Bronchial epithelial cell (primary cell): ENCODE measurements at regions not wholly inside any gene's neighbourhood (a gene's known extent, or its start where the extent isn't known, plus 50 kb on each side); places are given as distances from the start of the nearest gene placed in this dataset.
A peak's percentile ranks its signal among the peaks of the same experiment; 100 is the strongest.

Experiments used
- DNase-seq: peaks from one replicate; pipeline ENCODE4 v3.0.0-alpha.2; 2010; ENCODE audit warnings: low read depth
- FAIRE-seq: peaks from 2 replicates; lab custom pipeline; 2011; peaks lifted over from hg19 to GRCh38; lab: Jason Lieb, UNC
- H3K27me3 ChIP-seq: 2 replicates; pipeline ENCODE4 v1.5.1; 2011; ENCODE audit warnings: low read length; ENCODE audit not compliant: control insufficient read depth, insufficient read depth
- H3K36me3 ChIP-seq: 2 replicates; pipeline ENCODE4 v1.5.1; 2011; ENCODE audit warnings: low read length; ENCODE audit not compliant: control insufficient read depth, insufficient read depth
- H3K4me3 ChIP-seq: 2 replicates; pipeline ENCODE4 v1.5.1; 2011; ENCODE audit warnings: mild to moderate bottlenecking, low read depth, low read length, control low read depth
- CTCF ChIP-seq: IDR thresholded peaks from 2 replicates; pipeline ENCODE4 v1.5.1; 2011; ENCODE audit warnings: mild to moderate bottlenecking, moderate library complexity, low read length, control low read depth, inconsistent platforms; ENCODE audit not compliant: insufficient read depth, severe bottlenecking

- no peaks in the 10 kb centered on the region for H3K36me3 ChIP-seq
- no peak for DNase-seq
- no peaks in the 10 kb centered on the region for H3K27me3 ChIP-seq
- no peak overlapping the region for H3K4me3 ChIP-seq
- no peak for TF ChIP-seq CTCF
- no peak for FAIRE-seq
These were observed 365.7 kb upstream of the CA10 start for GRCh38 chr17:52524096-52524637.

- Histone ChIP-seq H3K27me3 (no peaks in the 10 kb centered on the region), H3K36me3 (no peaks in the 10 kb centered on the region), H3K4me3 (no peak overlapping the region)
- no peak for FAIRE-seq
- DNase-seq: no peak
- TF ChIP-seq CTCF: no peak
These were observed 358.7 kb upstream of the CA10 start for GRCh38 chr17:52517176-52517575.

- no peaks in the 10 kb centered on the region for H3K36me3 ChIP-seq
- no peak for FAIRE-seq
- TF ChIP-seq CTCF: no peak
These were observed 357.4 kb upstream of the CA10 start for GRCh38 chr17:52515927-52516326.

GRCh38 chr17:52505601-52506000, 347.1 kb upstream of the CA10 start:
- Histone ChIP-seq H3K4me3 (no peak overlapping the region), H3K27me3 (no peaks in the 10 kb centered on the region), H3K36me3 (no peaks in the 10 kb centered on the region)
- no peak for TF ChIP-seq CTCF
- DNase-seq: peak; percentile 33
- no peak for FAIRE-seq

More at GRCh38 chr17:52515927-52516326, 357.4 kb upstream of the CA10 start:
- Histone ChIP-seq H3K27me3 (no peaks in the 10 kb centered on the region), H3K4me3 (no peak overlapping the region)
- no peak for DNase-seq

- FAIRE-seq (no peak), DNase-seq (no peak)
- no peaks in the 10 kb centered on the region for H3K27me3 ChIP-seq
- no peak for TF ChIP-seq CTCF
- no peak overlapping the region for H3K4me3 ChIP-seq
- H3K36me3 ChIP-seq: no peaks in the 10 kb centered on the region
These were observed 345.6 kb upstream of the CA10 start for GRCh38 chr17:52504081-52504480.

GRCh38 chr17:52495646-52496045, 337.1 kb upstream of the CA10 start:
- no peak overlapping the region for H3K4me3 ChIP-seq
- no peak for FAIRE-seq
- no peak for DNase-seq
- H3K27me3 ChIP-seq: no peaks in the 10 kb centered on the region
- TF ChIP-seq CTCF: no peak
- H3K36me3 ChIP-seq: no peaks in the 10 kb centered on the region
